ENCODE measurements at regions not wholly inside any gene's neighbourhood (a gene's known extent, or its start where the extent isn't known, plus 50 kb on each side); places are given as distances from the start of the nearest gene placed in this dataset.

DNA sequence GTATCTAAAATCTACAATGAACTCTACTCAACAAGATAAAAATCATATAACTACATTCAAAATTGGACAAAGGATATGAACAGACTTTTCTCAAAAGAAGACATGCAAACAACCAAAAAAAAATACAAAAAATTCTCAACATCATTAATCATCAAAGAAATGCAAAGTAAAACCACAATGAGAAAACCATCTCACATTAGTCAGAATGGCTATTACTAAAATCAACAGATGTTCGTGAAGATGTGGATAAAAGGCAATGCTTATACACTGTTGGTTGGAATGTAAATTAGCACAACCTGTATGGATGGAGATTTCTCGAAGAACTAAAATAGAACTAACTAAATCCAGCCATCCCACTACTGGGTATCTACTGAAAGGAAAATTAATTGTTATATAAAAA lies 1080.8 kb downstream of the AMY1C start:
- DNase-seq (ENCODE audit: low spot score): no peak

DNA sequence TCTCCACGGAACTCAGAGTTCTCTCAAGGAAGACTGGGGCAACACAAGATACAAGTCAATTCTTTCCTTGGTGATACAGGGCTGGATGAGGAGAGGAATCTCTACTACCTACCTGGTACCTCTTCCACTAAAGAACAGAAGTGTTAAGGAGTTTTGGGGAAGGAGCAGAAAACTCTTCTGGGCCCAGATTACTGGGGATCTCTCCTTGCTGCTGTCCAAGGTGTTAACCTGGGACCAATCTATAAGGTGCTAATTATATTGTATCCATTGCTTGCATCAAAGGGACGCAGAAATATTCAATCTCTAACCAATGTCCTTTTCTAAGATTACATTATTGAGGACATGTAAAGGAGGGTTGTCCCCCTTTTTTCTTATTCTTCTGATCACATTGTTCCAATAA lies 1102.5 kb downstream of the AMY1C start:
- no peak for DNase-seq (ENCODE audit: low spot score)

DNA sequence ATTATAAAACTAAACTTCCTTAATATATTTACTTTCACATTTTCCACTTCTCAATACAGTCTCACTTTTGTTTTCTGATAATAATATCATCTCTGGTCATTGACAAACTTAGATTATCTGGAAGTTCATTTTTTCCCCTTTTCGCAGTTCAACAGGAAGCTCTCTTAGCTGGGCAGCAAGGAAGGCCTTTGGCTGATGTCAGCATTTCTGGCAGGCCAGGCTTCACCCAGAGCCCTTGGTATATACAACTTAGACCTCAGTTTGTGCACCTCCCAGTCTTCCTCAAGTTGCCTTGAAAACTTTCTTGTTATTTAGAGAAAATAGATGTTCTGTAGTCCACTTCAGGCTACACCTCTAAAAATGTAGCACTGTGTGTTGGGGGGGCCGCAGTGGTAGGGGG lies 1103.6 kb downstream of the AMY1C start:
- no peak for DNase-seq (ENCODE audit: low spot score)

DNA sequence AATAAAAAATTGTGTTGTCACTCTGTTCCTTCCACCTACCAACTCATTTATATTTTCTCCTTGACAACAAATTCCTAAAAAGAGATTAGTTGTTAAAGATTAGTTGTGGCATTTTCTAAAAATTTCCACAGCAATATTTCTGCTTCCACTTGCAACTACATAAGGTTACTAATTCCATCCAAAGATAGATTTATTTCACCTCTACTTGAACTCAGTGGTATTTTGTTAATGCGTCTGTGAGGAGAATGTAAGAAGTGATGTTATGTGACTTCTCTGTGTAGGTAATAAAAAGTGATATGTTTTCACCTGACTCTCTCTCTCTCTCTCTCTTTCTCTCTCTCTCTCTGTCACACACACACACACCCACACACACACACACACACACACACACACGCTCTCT lies 1104.8 kb downstream of the AMY1C start:
- DNase-seq (ENCODE audit: low spot score): no peak

DNA sequence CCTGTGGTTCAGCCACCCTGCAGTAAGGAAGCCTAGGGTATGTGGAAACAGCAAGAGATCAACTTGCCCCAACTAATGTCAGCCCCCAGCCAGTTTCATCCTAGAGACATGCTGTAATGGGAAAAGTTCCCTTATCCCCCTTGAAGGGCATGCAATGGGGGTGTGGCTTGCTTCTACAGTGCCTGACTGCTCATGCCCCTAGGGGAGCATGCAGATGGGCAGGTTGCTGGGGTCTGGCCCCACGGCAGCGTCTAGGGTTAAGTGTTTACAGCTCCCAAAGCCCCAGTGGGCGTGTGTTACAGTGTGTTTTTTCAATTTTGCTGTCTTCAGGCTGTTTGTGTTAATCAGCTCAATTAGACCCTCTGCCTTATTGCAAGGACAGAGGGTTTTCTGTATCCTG lies 1105.9 kb downstream of the AMY1C start:
- no peak for DNase-seq (ENCODE audit: low spot score)

DNA sequence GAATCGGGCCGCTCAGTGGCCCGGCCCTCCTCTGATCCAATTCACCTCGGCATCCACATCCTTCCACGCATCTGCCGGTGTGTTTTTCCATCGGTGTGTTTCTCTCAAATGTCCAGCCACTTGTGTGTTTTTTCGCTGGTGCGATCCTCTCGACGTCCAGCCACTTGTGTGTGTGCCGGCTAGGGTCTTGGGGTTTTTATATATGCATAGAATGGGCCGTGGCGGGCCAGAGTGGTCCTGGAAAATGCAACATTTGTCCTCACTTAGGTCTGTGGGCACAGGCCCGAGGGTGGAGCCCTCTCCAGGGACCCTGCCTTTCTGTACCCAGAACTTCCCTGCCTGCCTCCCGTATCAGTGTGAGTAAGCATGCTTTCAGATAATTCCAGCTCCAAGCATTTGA lies 1106.4 kb downstream of the AMY1C start:
- DNase-seq (ENCODE audit: low spot score): no peak

DNA sequence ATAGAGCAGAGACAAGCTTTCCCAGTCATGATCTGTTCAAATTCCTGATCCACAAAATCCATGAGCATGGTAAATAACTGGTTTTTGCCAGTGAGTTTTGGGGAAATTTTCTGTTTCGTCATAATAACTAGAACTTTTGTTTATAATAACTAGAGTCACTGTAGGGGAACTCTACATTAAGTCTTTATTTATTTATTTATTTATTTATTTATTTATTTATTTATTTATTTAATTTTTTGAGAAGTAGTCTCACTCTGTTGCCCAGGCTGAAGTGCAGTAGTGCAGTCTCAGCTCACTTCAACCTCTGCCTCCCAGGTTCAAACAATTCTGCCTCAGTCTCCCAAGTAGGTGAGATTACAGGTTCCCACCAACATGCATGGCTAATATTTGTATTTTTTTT lies 1106.8 kb downstream of the AMY1C start:
- DNase-seq (ENCODE audit: low spot score): no peak

DNA sequence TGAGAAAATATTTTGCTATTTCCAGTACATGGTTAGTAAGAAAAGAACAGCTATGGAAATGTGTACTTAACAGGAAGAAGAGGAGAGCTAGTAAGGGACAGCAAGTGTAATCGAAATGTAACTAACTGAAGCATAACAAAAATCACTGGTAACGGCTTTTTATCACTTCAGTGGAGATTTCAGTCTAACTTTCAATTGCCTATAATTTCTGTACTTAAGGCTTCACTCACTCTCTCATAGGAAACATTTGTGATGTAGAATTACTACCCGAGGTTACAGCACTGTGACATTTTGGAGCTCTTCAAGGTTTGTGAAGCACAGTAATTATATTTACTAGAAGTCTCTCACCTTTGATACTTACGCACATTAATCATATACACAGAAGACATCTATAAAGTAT lies 1119.1 kb downstream of the AMY1C start:
- DNase-seq (ENCODE audit: low spot score): no peak

DNA sequence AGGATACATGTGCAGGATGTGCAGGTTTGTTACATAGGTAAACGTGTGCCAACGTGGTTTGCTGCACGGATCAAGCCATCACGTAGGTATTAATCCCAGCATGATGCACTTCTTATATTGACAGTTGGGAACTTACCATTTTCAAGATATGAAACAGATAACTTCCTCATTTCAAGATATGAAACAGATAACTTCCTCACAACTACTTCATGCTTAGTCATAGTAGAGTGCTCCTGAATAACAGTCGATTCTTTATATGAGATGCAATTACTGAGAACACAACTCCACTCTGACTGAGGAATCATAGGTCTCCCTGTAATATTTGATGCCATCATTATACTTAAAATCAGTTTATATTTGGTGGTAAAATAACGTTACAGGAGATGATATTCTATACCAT lies 1124.3 kb downstream of the AMY1C start:
- DNase-seq (ENCODE audit: low spot score): no peak

DNA sequence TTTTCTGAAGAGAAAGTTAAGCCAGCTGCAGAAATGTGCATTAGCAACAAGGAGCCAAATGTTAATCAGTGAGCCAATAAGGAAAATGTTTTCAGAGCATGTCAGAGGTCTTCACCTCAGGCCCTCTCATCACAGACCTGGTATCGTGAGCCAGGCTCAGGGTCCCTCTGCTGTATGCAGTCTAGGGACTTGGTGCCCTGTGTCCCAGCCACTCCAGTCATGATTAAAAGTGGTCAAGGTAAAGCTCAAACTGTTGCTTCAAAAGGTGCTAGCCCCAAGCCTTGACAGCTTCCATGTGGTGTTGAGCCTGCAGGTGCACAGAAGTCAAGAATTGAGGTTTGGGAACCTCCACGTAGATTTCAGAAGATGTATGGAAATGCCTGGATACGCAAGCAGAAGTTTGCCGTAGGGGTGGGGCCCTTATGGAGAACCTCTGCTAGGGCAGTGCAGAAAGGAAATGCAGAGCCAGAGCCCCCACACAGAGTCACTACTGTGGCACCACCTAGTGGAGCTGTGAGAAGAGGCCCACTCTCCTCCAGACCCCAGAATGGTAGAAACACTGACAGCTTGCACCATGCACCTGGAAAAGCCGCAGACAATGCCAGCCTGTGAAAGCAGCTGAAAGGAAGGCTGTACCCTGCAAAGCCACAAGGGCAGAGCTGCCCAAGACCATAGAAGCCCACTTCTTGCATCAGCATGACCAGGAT lies 1128.7 kb downstream of the AMY1C start:
- DNase-seq (ENCODE audit: low spot score): no peak

DNA sequence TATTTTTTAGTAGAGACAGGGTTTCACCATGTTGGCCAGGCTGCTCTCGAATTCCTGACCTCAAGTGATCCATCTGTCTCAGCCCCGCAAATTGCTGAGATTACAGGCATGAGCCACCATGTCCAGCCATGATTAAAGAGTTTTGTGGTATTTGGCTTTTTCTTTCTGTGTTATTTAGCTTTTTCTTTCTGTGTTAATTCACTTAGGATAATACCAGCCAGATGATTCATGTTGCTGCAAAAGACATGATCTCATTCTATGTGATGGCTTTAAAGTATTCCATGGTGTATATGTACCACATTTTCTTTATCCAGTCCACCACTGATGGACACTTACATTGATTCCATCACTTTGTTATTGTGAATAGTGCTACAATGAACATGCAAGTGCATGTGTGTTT lies 1135.2 kb downstream of the AMY1C start:
- DNase-seq (ENCODE audit: low spot score): no peak

DNA sequence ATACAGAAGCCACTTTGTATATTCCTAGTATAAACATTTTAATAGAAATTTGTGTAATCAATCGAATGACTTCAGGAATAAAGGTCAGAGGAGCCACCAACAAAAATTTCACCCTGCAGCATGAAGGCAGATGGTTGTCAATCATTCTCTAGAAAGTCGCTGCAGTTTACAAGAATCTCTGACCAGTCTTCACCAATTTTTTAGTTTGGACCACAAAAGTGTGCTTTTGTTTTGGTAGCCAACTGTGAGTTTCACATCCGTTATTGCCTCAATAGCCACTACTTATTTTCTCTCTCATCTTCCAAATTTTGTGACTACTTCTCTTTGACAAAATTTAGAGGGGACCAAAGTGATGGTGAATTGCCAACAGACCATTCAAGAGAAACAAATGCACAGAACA lies 1155.6 kb downstream of the AMY1C start:
- no peak for DNase-seq (ENCODE audit: low spot score)

DNA sequence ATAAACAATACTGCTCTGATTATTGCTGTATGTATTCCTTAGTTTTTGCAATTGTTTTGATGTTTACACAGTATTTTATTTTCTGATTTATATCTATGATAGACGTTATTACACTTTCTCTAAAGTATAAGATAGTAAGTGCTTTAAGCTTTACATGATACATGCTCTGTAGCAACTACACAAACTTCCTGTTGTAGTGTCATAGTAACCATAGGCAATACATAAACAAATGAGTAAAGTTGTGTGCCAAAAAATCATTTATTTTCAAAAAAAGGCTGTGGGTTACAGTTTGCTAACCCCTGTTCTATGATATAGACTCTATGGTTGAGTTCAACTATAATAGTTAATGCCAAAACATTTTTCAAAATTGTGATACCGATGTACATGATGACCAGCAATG lies 1156.4 kb downstream of the AMY1C start:
- DNase-seq (ENCODE audit: low spot score): no peak

DNA sequence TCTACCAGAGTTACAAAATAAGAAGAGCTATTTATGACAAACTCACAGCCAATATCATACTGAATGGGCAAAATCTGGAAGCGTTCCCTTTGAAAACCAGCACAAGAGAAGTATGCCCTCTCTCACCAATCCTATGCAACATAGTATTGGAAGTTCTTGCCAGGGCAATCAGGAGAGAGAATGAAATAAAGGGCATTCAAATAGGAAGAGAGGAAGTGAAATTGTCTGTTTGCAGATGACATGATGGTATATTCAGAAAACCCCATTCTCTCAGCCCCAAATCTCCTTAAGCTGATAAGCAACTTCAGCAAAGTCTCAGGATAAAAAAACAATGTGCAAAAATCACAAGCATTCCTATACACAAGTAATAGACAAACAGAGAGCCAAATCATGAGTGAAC lies 1169.5 kb downstream of the AMY1C start:
- DNase-seq (ENCODE audit: low spot score): no peak

DNA sequence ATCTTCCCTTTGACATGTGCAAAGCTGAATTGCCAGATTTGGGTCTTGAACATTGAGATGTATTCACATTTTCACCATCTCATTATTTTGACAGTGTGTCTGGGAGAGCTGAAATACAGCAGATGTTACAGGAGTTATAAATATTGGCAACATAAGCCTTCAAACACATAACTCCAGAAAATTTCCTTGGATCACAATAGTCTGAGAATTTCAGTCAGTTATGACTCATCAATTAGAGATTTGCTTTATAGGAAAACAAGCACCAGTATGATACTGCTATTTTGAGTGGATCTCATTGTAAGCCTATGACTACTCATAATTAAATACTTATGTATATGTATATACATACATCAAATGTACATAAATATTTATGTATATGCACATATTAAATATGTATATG lies 1171.8 kb downstream of the AMY1C start:
- DNase-seq (ENCODE audit: low spot score): no peak

DNA sequence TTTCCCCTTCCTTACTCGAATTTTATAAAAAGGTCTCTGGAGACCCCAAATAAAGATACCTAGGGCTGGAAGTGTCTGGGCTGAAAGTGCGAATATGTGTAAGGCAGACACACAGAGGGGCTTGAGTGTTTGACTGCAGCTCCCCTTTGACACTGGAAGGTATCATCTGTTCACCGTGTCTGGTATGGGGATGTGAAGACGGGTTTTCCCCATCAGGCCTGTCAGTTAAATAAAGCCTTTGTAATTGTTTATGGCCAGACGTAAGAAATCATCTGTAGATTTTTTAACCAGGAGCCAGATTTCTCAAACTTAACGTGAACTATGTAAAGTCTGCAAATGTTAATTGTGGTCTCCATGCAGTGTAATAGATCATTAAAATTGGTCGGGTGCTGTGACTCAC lies 1173.4 kb downstream of the AMY1C start:
- DNase-seq (ENCODE audit: low spot score): no peak

DNA sequence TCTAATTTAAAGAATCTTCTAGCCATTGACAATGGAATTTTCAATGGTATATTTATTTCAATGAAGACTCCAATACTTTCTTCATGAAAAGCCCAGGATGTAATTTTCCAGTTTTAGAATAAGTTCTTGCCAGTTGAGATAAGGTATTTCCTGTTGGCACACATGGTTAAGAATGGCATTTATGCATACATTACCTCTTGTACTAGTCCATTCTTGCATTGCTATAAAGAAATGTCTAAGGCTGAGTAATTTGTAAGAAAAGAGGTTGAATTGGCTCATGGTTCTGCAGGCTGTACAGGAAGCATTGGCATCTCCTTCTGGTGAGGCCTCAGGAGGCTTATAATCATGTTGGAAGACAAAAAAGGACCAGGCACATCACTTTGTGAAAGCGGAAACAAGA lies 1179.6 kb downstream of the AMY1C start:
- no peak for DNase-seq (ENCODE audit: low spot score)

DNA sequence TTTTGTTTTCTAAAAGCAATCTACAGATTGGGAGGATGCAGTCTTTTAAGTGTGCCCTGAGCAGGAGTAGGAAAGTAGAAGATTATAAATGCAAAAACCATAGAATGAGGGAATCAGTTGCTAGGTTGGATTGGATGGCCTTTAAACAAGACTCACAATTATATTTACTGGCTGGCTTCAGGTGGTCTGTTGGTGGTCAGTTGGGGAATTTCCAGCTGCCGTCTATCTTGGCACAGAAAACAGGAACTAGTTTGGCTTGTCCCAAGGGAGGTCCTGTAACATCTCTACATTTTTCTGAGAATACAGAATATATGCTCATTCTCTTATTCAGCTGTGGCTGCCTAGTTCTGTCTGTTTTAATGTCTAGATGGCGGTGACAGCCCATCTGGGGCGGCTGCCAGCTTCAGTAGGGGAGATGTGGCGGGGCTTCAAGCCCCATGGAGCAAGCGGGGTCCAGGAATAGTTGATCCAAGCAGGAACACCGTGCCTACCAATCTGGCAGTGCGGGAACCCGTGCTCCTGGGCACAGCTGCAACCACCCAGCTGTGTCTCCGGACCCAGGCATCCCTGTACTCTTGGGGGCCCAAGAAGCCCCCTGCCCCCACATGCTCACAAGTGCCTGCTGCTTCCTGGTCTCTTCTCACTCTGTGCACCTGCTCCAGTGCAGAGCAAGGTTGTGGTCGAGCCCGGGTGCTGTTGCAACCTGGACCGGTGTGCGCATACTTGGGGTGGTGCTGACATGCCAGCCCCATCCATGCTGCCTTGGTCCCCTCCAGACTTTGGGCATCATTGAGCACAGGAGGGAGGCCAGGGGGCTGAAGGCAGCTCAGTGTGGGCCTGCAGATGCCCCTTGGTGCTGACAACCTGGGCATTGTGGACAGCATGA lies 1182.6 kb downstream of the AMY1C start:
- DNase-seq (ENCODE audit: low spot score): no peak

DNA sequence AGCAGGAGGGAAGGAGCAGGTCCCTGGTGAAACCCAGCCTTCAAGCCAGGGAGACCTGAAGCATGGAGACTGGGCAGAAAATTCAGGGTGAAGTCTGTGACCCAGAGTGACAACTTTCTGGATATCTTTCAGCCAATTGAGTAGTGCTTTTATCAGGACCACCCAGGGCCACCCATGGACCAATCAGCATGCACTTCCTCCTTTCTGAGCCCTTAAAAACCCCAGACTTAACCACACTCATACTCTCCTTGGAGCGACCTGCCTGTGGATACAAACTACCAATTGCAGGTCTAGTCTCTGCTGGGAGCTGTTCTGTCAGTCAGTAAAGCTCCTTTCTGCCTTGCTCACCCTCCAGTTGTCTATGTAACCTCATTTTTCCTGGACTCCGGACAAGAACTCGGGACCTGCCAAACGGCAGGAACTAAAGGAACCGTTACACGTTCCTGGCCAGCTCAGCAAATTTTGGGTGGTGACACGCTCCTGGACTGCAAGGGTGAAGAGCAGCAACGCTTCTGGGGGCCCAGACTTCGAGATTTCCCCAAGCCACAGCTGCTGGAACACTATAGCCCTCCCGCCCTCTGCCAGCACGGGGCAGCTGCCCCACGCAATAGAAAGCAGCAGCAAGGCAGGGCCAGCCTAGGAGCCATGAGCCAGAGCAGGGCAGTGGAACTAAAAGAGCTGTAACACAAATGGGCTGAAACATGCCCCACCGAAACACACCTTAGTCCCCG lies 1183.4 kb downstream of the AMY1C start:
- no peak for DNase-seq (ENCODE audit: low spot score)

DNA sequence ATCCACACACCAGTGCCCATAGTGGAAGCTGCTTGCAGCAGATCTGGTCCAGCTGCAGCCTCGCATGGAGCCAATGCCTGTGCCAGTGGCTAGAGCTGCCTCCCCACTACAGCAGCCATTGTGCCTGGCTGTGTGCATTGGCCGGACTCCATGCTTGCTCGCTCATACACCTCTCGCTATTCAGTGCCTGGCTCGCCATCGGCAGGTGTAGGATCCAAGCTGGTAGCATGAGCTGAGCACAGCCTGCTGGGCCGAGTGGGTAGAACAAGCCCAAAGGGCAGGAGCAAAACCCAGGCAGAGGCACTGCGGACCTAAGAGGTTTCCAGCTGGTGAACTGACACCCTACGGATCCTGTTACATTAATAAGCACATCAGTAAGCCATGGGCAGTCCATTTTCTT lies 1184.1 kb downstream of the AMY1C start:
- peak; percentile 0 for DNase-seq (ENCODE audit: low spot score)

DNA sequence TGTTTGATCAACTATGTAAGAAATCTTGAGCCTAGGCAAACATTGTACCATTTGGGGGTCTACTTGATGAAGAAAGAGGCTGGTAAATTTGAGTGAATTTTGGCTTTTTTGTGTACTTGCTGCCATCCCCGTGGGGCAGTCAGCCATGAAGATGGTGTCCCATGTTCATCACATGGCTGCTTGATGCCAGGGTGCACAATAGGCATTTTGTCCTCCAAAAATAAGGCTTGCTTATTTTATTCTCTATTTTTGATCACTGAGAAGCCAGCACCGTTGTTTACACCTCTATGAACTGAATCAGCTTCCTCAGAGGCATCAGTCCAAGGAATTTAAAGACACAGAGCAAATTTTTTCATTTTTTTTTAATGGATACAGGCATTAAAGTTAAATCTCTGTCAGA lies 1195.7 kb downstream of the AMY1C start:
- DNase-seq (ENCODE audit: low spot score): no peak

DNA sequence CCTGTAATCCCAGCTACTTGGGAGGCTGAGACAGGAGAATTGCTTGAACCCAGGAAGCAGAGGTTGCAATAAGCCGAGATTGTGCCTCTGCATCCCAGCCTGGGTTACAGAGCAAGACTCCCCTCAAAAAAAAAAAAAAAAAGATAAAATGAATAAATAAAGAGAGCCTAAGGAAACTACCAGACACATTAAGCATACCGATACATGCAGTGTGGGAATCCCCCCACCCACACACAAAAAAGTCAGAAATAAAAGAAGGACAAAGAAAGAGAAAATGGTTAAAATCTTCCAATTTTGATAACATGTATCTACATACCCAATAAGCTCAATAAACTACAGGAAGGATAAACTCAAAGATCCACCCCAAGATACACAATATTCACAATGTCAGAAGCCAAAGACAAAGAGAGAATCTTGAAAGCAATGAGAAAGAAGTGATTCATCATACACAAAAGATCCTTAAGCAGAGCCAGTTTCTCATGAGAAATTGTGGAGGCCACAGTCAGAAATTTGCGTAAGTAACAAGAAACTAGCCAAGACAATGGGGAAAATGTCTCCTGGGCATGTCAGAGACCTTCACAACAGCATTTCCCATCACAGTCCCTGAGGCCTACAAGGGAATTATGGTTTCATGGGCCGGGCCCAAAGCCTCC lies 1197.0 kb downstream of the AMY1C start:
- no peak for DNase-seq (ENCODE audit: low spot score)

DNA sequence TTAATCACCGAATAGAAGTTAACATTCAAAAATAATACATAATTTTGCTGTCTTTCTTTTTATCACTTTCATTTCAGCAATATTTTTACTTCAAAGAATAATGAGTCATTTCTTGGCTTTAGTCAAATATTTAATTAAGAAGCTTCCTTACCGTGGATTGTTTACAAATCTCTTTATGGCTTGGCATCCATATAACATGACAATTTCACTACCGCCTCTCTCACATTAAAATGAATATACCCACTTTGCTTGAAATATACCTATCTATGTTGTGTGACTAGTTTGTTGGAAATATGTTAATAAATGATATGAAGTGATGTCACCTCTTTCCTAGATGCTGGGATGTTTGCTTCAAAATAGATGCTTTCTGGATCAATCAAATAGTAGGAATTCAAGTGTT lies 1203.9 kb downstream of the AMY1C start:
- no peak for DNase-seq (ENCODE audit: low spot score)
